Astrocyte (in vitro differentiated cells and primary cell): ENCODE measurements at regions not wholly inside any gene's neighbourhood (a gene's known extent, or its start where the extent isn't known, plus 50 kb on each side); places are given as distances from the start of the nearest gene placed in this dataset.
A peak's percentile ranks its signal among the peaks of the same experiment; 100 is the strongest.

Experiments
- DNase-seq: peaks from one replicate; pipeline ENCODE4 v3.0.0-alpha.2; 2010; ENCODE audit warnings: low read depth
- FAIRE-seq: peaks from 2 replicates; lab custom pipeline; 2011; peaks lifted over from hg19 to GRCh38; lab: Jason Lieb, UNC
- H2AFZ ChIP-seq: 2 replicates; pipeline ENCODE4 v1.6.0; 2012; ENCODE audit warnings: low read depth, low read length, inconsistent platforms
- H3K27ac ChIP-seq: 2 replicates; pipeline ENCODE4 v1.5.1; 2011; ENCODE audit warnings: low read depth, low read length, inconsistent platforms
- H3K27me3 ChIP-seq: 2 replicates; pipeline ENCODE4 v1.6.0; 2011; ENCODE audit warnings: low read length, inconsistent platforms; ENCODE audit not compliant: insufficient read depth
- H3K36me3 ChIP-seq: 2 replicates; pipeline ENCODE4 v1.5.1; 2011; ENCODE audit warnings: low read length, inconsistent platforms; ENCODE audit not compliant: insufficient read depth
- H3K4me1 ChIP-seq: 2 replicates; pipeline ENCODE4 v1.5.1; 2011; ENCODE audit warnings: low read length, inconsistent platforms; ENCODE audit not compliant: insufficient read depth
- H3K4me2 ChIP-seq: 2 replicates; pipeline ENCODE4 v1.6.0; 2012; ENCODE audit warnings: low read length, inconsistent platforms
- H3K4me3 ChIP-seq: 2 replicates; pipeline ENCODE4 v1.5.1; 2011; ENCODE audit warnings: low read depth, mild to moderate bottlenecking, low read length, inconsistent platforms; ENCODE audit not compliant: insufficient read depth
- H3K79me2 ChIP-seq: 2 replicates; pipeline ENCODE4 v1.6.0; 2012; ENCODE audit warnings: mild to moderate bottlenecking, low read length, inconsistent platforms; ENCODE audit not compliant: insufficient read depth
- H3K9ac ChIP-seq: 2 replicates; pipeline ENCODE4 v1.6.0; 2012; ENCODE audit warnings: mild to moderate bottlenecking, low read length, inconsistent platforms
- H3K9me3 ChIP-seq: 2 replicates; pipeline ENCODE4 v1.5.1; 2012; ENCODE audit warnings: low read depth, mild to moderate bottlenecking, low read length, inconsistent platforms; ENCODE audit not compliant: insufficient read depth
- H4K20me1 ChIP-seq: 2 replicates; pipeline ENCODE4 v1.6.0; 2012; ENCODE audit warnings: low read length, inconsistent platforms; ENCODE audit not compliant: insufficient read depth
- H3K27ac Mint-ChIP-seq: one replicate; pipeline ENCODE4 v1.8.0; 2021; ENCODE audit warnings: mild to moderate bottlenecking, mixed read lengths; ENCODE audit not compliant: unreplicated experiment
- H3K27me3 Mint-ChIP-seq: one replicate; pipeline ENCODE4 v1.8.0; 2021; ENCODE audit warnings: low read depth, mixed read lengths; ENCODE audit not compliant: unreplicated experiment
- H3K36me3 Mint-ChIP-seq: one replicate; pipeline ENCODE4 v1.8.0; 2021; ENCODE audit warnings: low read depth, mixed read lengths; ENCODE audit not compliant: unreplicated experiment
- H3K4me1 Mint-ChIP-seq: one replicate; pipeline ENCODE4 v1.8.0; 2021; ENCODE audit warnings: low read depth, mixed read lengths; ENCODE audit not compliant: unreplicated experiment
- H3K4me3 Mint-ChIP-seq: one replicate; pipeline ENCODE4 v1.8.0; 2021; ENCODE audit warnings: mild to moderate bottlenecking, moderate library complexity, mixed read lengths; ENCODE audit not compliant: unreplicated experiment
- H3K9me3 Mint-ChIP-seq: one replicate; pipeline ENCODE4 v1.8.0; 2021; ENCODE audit warnings: mild to moderate bottlenecking, mixed read lengths; ENCODE audit not compliant: unreplicated experiment
- EZH2 ChIP-seq: IDR thresholded peaks from 2 replicates; pipeline ENCODE4 v1.6.1; 2012; ENCODE audit warnings: mild to moderate bottlenecking, low read length, inconsistent platforms; ENCODE audit not compliant: insufficient read depth
- TF ChIP-seq, protein P1 (sequence below): IDR thresholded peaks from 2 replicates; pipeline ENCODE4 v1.5.1; 2011; ENCODE audit warnings: low read depth, mild to moderate bottlenecking, inconsistent platforms, low read length, moderate library complexity; ENCODE audit not compliant: insufficient read depth

DNA sequence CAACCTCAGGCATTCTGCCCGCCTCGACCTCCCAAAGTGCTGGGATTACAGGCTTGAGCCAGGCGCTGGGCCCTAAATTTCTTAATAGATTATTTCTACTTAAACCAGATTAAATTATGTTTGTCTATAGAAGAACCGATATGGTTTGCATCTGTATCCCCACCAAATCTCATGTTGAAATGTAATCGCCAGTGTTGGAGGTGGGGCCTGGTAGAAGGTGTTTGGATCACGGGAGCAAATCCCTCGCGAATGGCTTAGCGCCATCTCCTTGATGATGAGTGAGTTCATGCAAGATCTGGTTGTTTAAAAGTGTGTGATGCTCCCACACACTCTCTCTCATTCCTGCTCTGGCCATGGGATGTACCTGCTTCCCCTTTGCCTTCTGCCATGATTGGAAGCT lies 109.3 kb upstream of the NANOS1 start:
- Mint-ChIP-seq H3K36me3 (no peaks in the 10 kb centered on the region), H3K4me3 (no peak overlapping the region)
- FAIRE-seq = no peak

GRCh38 chr10:118922226-118922625 lies 107.3 kb upstream of the NANOS1 start:
- Histone ChIP-seq H3K4me1 (no peaks in the 10 kb centered on the region), H3K9ac (no peak overlapping the region), H2AFZ (no peak overlapping the region), H3K36me3 (no peaks in the 10 kb centered on the region), H3K4me3 (no peak overlapping the region), H3K4me2 (no peak overlapping the region), H4K20me1 (no peaks in the 10 kb centered on the region), H3K9me3 (no peaks in the 10 kb centered on the region), H3K27ac (no peak overlapping the region), H3K27me3 (no peaks in the 10 kb centered on the region), H3K79me2 (no peaks in the 10 kb centered on the region)
- Mint-ChIP-seq H3K9me3 (peaks cover 2% of the 10 kb centered on the region), H3K27ac (no peak overlapping the region), H3K36me3 (no peaks in the 10 kb centered on the region), H3K4me3 (no peak overlapping the region), H3K4me1 (no peaks in the 10 kb centered on the region), H3K27me3 (peaks cover 6% of the 10 kb centered on the region)
- FAIRE-seq = no peak
- peak; percentile 3 for DNase-seq
- TF ChIP-seq, protein P1, sequence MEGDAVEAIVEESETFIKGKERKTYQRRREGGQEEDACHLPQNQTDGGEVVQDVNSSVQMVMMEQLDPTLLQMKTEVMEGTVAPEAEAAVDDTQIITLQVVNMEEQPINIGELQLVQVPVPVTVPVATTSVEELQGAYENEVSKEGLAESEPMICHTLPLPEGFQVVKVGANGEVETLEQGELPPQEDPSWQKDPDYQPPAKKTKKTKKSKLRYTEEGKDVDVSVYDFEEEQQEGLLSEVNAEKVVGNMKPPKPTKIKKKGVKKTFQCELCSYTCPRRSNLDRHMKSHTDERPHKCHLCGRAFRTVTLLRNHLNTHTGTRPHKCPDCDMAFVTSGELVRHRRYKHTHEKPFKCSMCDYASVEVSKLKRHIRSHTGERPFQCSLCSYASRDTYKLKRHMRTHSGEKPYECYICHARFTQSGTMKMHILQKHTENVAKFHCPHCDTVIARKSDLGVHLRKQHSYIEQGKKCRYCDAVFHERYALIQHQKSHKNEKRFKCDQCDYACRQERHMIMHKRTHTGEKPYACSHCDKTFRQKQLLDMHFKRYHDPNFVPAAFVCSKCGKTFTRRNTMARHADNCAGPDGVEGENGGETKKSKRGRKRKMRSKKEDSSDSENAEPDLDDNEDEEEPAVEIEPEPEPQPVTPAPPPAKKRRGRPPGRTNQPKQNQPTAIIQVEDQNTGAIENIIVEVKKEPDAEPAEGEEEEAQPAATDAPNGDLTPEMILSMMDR = no peak

More for the DNA sequence above, 109.3 kb upstream of the NANOS1 start:
- Histone ChIP-seq H3K4me3 (no peak overlapping the region), H3K4me1 (no peaks in the 10 kb centered on the region), H3K27ac (no peak overlapping the region), H4K20me1 (no peaks in the 10 kb centered on the region), H3K9ac (no peak overlapping the region), H3K79me2 (no peaks in the 10 kb centered on the region), H3K4me2 (no peak overlapping the region), H2AFZ (no peak overlapping the region), H3K36me3 (no peaks in the 10 kb centered on the region), H3K9me3 (no peaks in the 10 kb centered on the region), H3K27me3 (no peaks in the 10 kb centered on the region)
- Mint-ChIP-seq H3K4me1 (no peaks in the 10 kb centered on the region), H3K27me3 (peaks cover 6% of the 10 kb centered on the region), H3K9me3 (peaks cover 2% of the 10 kb centered on the region), H3K27ac (no peak overlapping the region)
- DNase-seq = no peak
- TF ChIP-seq, protein P1 = no peak
- no peak for TF ChIP-seq EZH2

- no peak overlapping the region for H3K4me3 Mint-ChIP-seq
- peaks cover 2% of the 10 kb centered on the region for H3K9me3 Mint-ChIP-seq
- no peaks in the 10 kb centered on the region for H3K9me3 ChIP-seq
- H3K27me3 Mint-ChIP-seq = peaks cover 6% of the 10 kb centered on the region
- no peak overlapping the region for H3K27ac Mint-ChIP-seq
- H3K4me1 Mint-ChIP-seq = no peaks in the 10 kb centered on the region
- no peaks in the 10 kb centered on the region for H3K36me3 ChIP-seq
- H2AFZ ChIP-seq = no peak overlapping the region
- H3K9ac ChIP-seq = no peak overlapping the region
- DNase-seq = no peak
- no peaks in the 10 kb centered on the region for H3K27me3 ChIP-seq
- no peak overlapping the region for H3K4me2 ChIP-seq
- no peak for TF ChIP-seq EZH2
- TF ChIP-seq, protein P1 = no peak
- H3K36me3 Mint-ChIP-seq = no peaks in the 10 kb centered on the region
- H3K4me1 ChIP-seq = no peaks in the 10 kb centered on the region
- H3K79me2 ChIP-seq = no peaks in the 10 kb centered on the region
- no peak overlapping the region for H3K4me3 ChIP-seq
- no peaks in the 10 kb centered on the region for H4K20me1 ChIP-seq
- FAIRE-seq = no peak
- no peak overlapping the region for H3K27ac ChIP-seq
Observed at GRCh38 chr10:118922972-118923371, 106.5 kb upstream of the NANOS1 start.
